ENCODE measurements at regions not wholly inside any gene's neighbourhood (a gene's known extent, or its start where the extent isn't known, plus 50 kb on each side); places are given as distances from the start of the nearest gene placed in this dataset.

DNA sequence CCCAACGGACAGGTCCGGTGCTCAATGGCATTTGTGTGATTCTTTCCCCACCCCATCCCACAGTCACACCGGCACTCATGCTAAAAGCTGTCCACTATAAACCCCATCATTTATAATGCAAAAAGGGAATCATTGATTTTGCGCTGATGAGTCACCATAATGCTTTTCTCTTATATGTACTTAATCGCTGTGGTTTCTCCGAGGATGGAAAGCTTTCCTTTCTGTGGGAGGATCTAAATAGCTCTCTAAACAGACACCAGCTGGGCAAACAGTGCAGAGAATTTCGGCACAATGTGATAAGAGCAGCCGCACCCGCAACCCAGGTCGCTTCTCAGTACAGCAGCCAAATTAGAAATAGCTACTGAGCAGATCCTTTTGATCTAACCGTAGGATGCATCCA lies 85.6 kb downstream of the SETD4 start:
- CTCF ChIA-PET: no interaction called here
- H3K4me1 Mint-ChIP-seq (ENCODE audit: low read depth): no peaks in the 10 kb centered on the region
- ATAC-seq (no peak), DNase-seq (no peak)
- no peaks in the 10 kb centered on the region for H3K9me3 Mint-ChIP-seq
- H3K27ac Mint-ChIP-seq: no peak overlapping the region
- no peak overlapping the region for H3K4me3 Mint-ChIP-seq
- no peaks in the 10 kb centered on the region for H3K36me3 Mint-ChIP-seq (ENCODE audit: low read depth)
- TF ChIP-seq, protein P1, sequence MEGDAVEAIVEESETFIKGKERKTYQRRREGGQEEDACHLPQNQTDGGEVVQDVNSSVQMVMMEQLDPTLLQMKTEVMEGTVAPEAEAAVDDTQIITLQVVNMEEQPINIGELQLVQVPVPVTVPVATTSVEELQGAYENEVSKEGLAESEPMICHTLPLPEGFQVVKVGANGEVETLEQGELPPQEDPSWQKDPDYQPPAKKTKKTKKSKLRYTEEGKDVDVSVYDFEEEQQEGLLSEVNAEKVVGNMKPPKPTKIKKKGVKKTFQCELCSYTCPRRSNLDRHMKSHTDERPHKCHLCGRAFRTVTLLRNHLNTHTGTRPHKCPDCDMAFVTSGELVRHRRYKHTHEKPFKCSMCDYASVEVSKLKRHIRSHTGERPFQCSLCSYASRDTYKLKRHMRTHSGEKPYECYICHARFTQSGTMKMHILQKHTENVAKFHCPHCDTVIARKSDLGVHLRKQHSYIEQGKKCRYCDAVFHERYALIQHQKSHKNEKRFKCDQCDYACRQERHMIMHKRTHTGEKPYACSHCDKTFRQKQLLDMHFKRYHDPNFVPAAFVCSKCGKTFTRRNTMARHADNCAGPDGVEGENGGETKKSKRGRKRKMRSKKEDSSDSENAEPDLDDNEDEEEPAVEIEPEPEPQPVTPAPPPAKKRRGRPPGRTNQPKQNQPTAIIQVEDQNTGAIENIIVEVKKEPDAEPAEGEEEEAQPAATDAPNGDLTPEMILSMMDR (IDR thresholded peaks at IDR 0.05): no peak
- POLR2A ChIA-PET: no interaction called here
- intact Hi-C loops (cut with micrococcal nuclease): no loop called here
- H3K27me3 Mint-ChIP-seq: peaks cover 2% of the 10 kb centered on the region

DNA sequence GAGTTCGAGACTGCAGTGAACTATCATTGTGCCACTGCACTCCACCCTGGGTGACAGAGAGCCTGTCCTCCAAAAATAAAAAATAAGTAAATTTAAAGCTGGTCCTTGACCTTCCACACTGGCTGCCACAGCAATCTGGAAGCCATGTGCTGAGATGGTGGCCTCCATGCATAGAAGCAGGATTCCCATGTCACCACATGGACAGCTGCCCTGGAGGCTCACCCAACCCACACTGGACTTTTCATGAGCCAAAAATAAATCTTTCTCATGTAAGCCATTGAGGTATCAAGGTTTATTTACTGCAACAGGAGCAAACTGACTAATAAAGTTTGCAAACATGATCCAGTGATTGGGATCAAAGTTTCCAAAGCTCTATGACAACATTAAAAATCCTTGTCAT lies 88.5 kb downstream of the SETD4 start:
- Mint-ChIP-seq H3K27me3 (no peaks in the 10 kb centered on the region), H3K27ac (no peak overlapping the region), H3K9me3 (no peaks in the 10 kb centered on the region), H3K4me1 (ENCODE audit: low read depth) (no peaks in the 10 kb centered on the region), H3K36me3 (ENCODE audit: low read depth) (no peaks in the 10 kb centered on the region), H3K4me3 (no peak overlapping the region)
- CTCF ChIA-PET: no interaction called here
- intact Hi-C loops (cut with micrococcal nuclease): no loop called here
- POLR2A ChIA-PET: interaction anchor here (1.3 kb wide), 1 partner anchor 17 kb away, joined by 4 read pairs; no protein-coding TSS in a partner anchor
- TF ChIP-seq, protein P1 (IDR thresholded peaks at IDR 0.05): no peak
- DNase-seq (no peak), ATAC-seq (no peak)

DNA sequence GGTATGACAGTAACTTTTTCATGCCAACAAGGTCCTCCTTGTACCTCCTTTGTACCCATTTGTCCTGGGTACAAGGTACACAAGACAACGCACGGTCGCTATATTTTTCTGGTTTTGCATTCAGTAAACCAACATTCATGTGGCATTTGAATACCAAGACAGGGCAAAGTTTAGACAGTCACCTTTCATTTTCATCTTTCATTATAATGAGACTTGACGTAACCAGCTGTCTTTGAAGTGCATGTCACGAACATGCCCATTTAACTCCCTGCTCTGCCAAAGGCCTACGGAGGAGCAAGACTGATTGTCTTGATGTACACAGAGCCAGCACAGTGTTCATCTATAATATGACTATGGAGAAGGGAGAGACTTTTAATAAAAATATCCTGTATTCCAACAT lies 91.0 kb downstream of the SETD4 start:
- TF ChIP-seq, protein P1 (IDR thresholded peaks at IDR 0.05): no peak
- no peak overlapping the region for H3K4me3 Mint-ChIP-seq
- no peaks in the 10 kb centered on the region for H3K4me1 Mint-ChIP-seq (ENCODE audit: low read depth)
- no peak for ATAC-seq
- no peak overlapping the region for H3K27ac Mint-ChIP-seq
- intact Hi-C loops (cut with micrococcal nuclease): loop anchor here (5.0 kb wide), 1 partner anchor 48 kb away; no protein-coding TSS in a partner anchor
- DNase-seq: no peak
- no peaks in the 10 kb centered on the region for H3K36me3 Mint-ChIP-seq (ENCODE audit: low read depth)
- no peaks in the 10 kb centered on the region for H3K9me3 Mint-ChIP-seq
- CTCF ChIA-PET: no interaction called here
- H3K27me3 Mint-ChIP-seq: no peaks in the 10 kb centered on the region
- POLR2A ChIA-PET: no interaction called here

DNA sequence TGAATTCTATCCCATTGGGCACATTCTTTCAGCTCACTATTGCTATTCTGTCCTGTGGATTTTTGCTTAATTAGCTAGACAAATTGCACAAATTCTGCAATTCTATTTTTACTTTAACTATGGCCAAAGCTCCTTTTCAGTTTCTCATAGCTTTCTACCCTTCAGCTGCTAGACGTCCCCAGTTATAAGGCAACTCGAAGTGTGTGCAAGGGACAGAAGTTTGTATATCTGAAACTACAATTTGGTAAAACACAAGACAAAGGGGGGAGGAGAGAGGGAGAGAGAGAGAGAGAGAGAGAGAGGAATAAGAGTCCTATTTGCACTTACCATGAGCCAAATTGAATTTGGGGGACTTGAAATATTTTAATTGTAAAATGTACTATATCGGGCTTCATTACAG lies 91.8 kb downstream of the SETD4 start:
- DNase-seq (no peak), ATAC-seq (no peak)
- TF ChIP-seq, protein P1 (IDR thresholded peaks at IDR 0.05): no peak
- CTCF ChIA-PET: interaction anchor here (1.2 kb wide), 1 partner anchor 157 kb away, joined by 3 read pairs; no protein-coding TSS in a partner anchor
- H3K9me3 Mint-ChIP-seq: no peaks in the 10 kb centered on the region
- H3K4me3 Mint-ChIP-seq: no peak overlapping the region
- no peaks in the 10 kb centered on the region for H3K36me3 Mint-ChIP-seq (ENCODE audit: low read depth)
- no peak overlapping the region for H3K27ac Mint-ChIP-seq
- intact Hi-C loops (cut with micrococcal nuclease): loop anchor here (5.0 kb wide), 1 partner anchor 49 kb away; no protein-coding TSS in a partner anchor
- no peaks in the 10 kb centered on the region for H3K4me1 Mint-ChIP-seq (ENCODE audit: low read depth)
- POLR2A ChIA-PET: interaction anchor here (0.6 kb wide), 1 partner anchor 1233 kb away, joined by 3 read pairs; no protein-coding TSS in a partner anchor
- H3K27me3 Mint-ChIP-seq: no peaks in the 10 kb centered on the region

DNA sequence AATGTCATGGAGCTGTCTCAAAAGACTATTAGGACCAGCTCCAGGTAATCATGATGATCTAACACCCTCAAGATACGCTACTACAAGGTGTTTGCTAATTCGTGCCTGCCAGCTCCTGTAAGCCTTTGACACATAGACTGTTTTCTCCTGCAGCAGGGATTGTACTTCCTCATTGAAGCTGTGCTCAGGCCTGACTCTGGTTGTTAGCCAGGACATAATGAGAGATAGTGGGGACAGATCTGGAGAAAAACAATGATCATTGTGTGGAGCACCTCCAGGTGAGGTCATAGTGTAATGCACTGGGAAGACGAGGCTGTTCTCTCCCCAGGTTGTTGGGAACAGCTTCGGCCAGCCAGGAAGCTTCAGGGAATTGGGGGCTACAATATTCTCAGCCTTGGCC lies 94.6 kb downstream of the SETD4 start:
- TF ChIP-seq, protein P1 (IDR thresholded peaks at IDR 0.05): no peak
- Mint-ChIP-seq H3K4me1 (ENCODE audit: low read depth) (no peaks in the 10 kb centered on the region), H3K27ac (no peak overlapping the region), H3K4me3 (no peak overlapping the region), H3K36me3 (ENCODE audit: low read depth) (no peaks in the 10 kb centered on the region), H3K9me3 (no peaks in the 10 kb centered on the region), H3K27me3 (peaks cover 6% of the 10 kb centered on the region)
- DNase-seq (no peak), ATAC-seq (no peak)
- intact Hi-C loops (cut with micrococcal nuclease): loop anchor here (5.0 kb wide), 1 partner anchor 52 kb away; no protein-coding TSS in a partner anchor
- ChIA-PET CTCF (no interaction called here), POLR2A (no interaction called here)

All from activated CD8-positive, alpha-beta T cell treated with anti-CD3 and anti-CD28 coated beads for 36 hours (primary cell).